ENCODE measurements at regions not wholly inside any gene's neighbourhood (a gene's known extent, or its start where the extent isn't known, plus 50 kb on each side); places are given as distances from the start of the nearest gene placed in this dataset.

DNA sequence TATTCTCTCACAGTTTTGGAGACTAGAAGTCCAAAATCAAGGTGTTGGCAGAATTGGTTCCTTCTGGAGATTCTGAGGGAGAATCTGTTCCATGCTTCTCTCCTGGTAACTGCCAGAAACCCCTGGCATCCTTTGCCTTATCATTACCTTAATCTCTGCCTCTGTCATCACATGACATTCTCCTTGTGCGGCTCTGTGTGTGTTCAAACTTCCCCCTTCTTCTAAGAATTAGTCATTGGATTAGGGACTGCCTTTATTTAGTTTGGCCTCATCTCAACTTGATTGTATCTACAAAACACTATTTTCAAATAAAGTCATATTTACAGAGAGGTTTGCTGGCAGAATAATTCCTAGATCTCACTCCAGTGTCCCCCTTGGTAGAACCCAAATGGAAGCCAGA, 68.9 kb downstream of the ZNF641 start:
- in situ Hi-C loops (cut with MboI), result no loop called here
- POLR2A ChIA-PET, result no interaction called here

More for the DNA sequence above, 68.9 kb downstream of the ZNF641 start:
- DNase-seq (ENCODE audit: low read depth, low spot score) (no peak), ATAC-seq (no peak), FAIRE-seq (no peak)
- H3K9me3 ChIP-seq (replicated peaks; ENCODE audit: control insufficient read depth, insufficient read depth, low read length), result no peaks in the 10 kb centered on the region
- H3K4me3 ChIP-seq, result no peak overlapping the region
- no peaks in the 10 kb centered on the region for H3K79me2 ChIP-seq (ENCODE audit: control insufficient read depth, insufficient read depth, low read length)
- ChIA-PET SMC1A (ENCODE audit: uncharacterized antibody, unreplicated experiment) (no interaction called here), CTCF (interaction anchor here (1.0 kb wide), 1 partner anchor 64 kb away, joined by 3 read pairs; no protein-coding TSS in a partner anchor), RAD21 (ENCODE audit: unreplicated experiment) (interaction anchor here (1.0 kb wide), 1 partner anchor 337 kb away, joined by 3 read pairs; no protein-coding TSS in a partner anchor)
- H2AFZ ChIP-seq (ENCODE audit: control insufficient read depth, low read depth, low read length), result no peak overlapping the region
- intact Hi-C loops (cut with micrococcal nuclease; ENCODE audit: unreplicated experiment), result no loop called here
- no peak overlapping the region for H3K27ac ChIP-seq (ENCODE audit: control insufficient read depth, insufficient read depth)
- no peak for TF ChIP-seq NR2C1 (IDR thresholded peaks at IDR 0.05)
- no peak for TF ChIP-seq MYC (IDR thresholded peaks at IDR 0.05; ENCODE audit: insufficient read depth, insufficient read length, insufficient replicate concordance, low read length, severe bottlenecking)
- TF ChIP-seq SP1 (IDR thresholded peaks at IDR 0.05; ENCODE audit: low read depth, low read length), result no peak
- no peak for TF ChIP-seq FOS (IDR thresholded peaks at IDR 0.05; ENCODE audit: borderline replicate concordance, extremely low read depth, insufficient read length)
- no peak for TF ChIP-seq YBX1 (IDR thresholded peaks at IDR 0.05)
- TF ChIP-seq, protein P1, sequence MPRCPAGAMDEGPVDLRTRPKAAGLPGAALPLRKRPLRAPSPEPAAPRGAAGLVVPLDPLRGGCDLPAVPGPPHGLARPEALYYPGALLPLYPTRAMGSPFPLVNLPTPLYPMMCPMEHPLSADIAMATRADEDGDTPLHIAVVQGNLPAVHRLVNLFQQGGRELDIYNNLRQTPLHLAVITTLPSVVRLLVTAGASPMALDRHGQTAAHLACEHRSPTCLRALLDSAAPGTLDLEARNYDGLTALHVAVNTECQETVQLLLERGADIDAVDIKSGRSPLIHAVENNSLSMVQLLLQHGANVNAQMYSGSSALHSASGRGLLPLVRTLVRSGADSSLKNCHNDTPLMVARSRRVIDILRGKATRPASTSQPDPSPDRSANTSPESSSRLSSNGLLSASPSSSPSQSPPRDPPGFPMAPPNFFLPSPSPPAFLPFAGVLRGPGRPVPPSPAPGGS (IDR thresholded peaks at IDR 0.05; ENCODE audit: borderline replicate concordance, insufficient read depth, low read depth, low read length, poor library complexity, severe bottlenecking), result no peak
- no peak for TF ChIP-seq HDAC6 (IDR thresholded peaks at IDR 0.05; ENCODE audit: unreplicated experiment)
- no peak for TF ChIP-seq SREBF1 (IDR thresholded peaks at IDR 0.05; ENCODE audit: low read length)
- no peak for TF ChIP-seq JUND (IDR thresholded peaks at IDR 0.05; ENCODE audit: low read depth, low read length)
- no peak for TF ChIP-seq IKZF1 (conservative IDR thresholded peaks at IDR 0.05)
- no peak for TF ChIP-seq RUNX3 (IDR thresholded peaks at IDR 0.05; ENCODE audit: low read length)
- TF ChIP-seq, protein P2, sequence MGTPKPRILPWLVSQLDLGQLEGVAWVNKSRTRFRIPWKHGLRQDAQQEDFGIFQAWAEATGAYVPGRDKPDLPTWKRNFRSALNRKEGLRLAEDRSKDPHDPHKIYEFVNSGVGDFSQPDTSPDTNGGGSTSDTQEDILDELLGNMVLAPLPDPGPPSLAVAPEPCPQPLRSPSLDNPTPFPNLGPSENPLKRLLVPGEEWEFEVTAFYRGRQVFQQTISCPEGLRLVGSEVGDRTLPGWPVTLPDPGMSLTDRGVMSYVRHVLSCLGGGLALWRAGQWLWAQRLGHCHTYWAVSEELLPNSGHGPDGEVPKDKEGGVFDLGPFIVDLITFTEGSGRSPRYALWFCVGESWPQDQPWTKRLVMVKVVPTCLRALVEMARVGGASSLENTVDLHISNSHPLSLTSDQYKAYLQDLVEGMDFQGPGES (IDR thresholded peaks at IDR 0.05), result no peak
- TF ChIP-seq, protein P3, sequence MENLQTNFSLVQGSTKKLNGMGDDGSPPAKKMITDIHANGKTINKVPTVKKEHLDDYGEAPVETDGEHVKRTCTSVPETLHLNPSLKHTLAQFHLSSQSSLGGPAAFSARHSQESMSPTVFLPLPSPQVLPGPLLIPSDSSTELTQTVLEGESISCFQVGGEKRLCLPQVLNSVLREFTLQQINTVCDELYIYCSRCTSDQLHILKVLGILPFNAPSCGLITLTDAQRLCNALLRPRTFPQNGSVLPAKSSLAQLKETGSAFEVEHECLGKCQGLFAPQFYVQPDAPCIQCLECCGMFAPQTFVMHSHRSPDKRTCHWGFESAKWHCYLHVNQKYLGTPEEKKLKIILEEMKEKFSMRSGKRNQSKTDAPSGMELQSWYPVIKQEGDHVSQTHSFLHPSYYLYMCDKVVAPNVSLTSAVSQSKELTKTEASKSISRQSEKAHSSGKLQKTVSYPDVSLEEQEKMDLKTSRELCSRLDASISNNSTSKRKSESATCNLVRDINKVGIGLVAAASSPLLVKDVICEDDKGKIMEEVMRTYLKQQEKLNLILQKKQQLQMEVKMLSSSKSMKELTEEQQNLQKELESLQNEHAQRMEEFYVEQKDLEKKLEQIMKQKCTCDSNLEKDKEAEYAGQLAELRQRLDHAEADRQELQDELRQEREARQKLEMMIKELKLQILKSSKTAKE (IDR thresholded peaks at IDR 0.05; ENCODE audit: low read depth, poor library complexity, severe bottlenecking), result no peak
- no peak for TF ChIP-seq PML (IDR thresholded peaks at IDR 0.05; ENCODE audit: low read length)
- no peak for TF ChIP-seq MTA2 (IDR thresholded peaks at IDR 0.05; ENCODE audit: low read depth)
- TF ChIP-seq TCF12 (IDR thresholded peaks at IDR 0.05; ENCODE audit: low read depth, low read length), result no peak
- no peak for TF ChIP-seq BACH1 (IDR thresholded peaks at IDR 0.05; ENCODE audit: borderline replicate concordance)
- no peak for TF ChIP-seq LARP7 (IDR thresholded peaks at IDR 0.05)
- TF ChIP-seq, protein P4, sequence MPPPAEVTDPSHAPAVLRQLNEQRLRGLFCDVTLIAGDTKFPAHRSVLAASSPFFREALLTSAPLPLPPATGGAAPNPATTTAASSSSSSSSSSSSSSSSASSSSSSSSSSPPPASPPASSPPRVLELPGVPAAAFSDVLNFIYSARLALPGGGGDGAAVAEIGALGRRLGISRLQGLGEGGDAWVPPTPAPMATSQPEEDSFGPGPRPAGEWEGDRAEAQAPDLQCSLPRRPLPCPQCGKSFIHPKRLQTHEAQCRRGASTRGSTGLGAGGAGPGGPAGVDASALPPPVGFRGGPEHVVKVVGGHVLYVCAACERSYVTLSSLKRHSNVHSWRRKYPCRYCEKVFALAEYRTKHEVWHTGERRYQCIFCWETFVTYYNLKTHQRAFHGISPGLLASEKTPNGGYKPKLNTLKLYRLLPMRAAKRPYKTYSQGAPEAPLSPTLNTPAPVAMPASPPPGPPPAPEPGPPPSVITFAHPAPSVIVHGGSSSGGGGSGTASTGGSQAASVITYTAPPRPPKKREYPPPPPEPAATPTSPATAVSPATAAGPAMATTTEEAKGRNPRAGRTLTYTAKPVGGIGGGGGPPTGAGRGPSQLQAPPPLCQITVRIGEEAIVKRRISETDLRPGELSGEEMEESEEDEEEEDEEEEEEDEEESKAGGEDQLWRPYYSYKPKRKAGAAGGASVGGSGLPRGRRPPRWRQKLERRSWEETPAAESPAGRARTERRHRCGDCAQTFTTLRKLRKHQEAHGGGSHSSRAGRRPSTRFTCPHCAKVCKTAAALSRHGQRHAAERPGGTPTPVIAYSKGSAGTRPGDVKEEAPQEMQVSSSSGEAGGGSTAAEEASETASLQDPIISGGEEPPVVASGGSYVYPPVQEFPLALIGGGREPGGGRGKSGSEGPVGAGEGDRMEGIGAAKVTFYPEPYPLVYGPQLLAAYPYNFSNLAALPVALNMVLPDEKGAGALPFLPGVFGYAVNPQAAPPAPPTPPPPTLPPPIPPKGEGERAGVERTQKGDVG (CRISPR knock-in tag; IDR thresholded peaks at IDR 0.05), result no peak
- no peak for TF ChIP-seq ZNF24 (IDR thresholded peaks at IDR 0.05)
- no peaks in the 10 kb centered on the region for H3K36me3 ChIP-seq (ENCODE audit: control insufficient read depth in 2 of 2, insufficient read depth in 2 of 2, low read length in 1 of 2)
- WGBS (ENCODE audit: insufficient coverage, insufficient replicate concordance, low lambda C conversion rate, missing lambda C conversion rate), result 0% methylated on average over 1 of the region's 1 CpG
- no peak overlapping the region for H3K9ac ChIP-seq (ENCODE audit: control insufficient read depth, insufficient read depth, low read length)
- H4K20me1 ChIP-seq (ENCODE audit: control insufficient read depth, insufficient read depth), result no peaks in the 10 kb centered on the region
- no peaks in the 10 kb centered on the region for H3K4me1 ChIP-seq (ENCODE audit: control insufficient read depth, insufficient read depth, low read length)
- H3K27me3 ChIP-seq (replicated peaks in 1 of 2; ENCODE audit: control insufficient read depth in 2 of 2, insufficient read depth in 2 of 2, low read length in 1 of 2), result no peaks in the 10 kb centered on the region
- no TSS peak for BruUV-seq (replicated peaks)
- H3K4me2 ChIP-seq (ENCODE audit: control insufficient read depth, insufficient read depth), result no peak overlapping the region

All from GM12878 (cell line).